ENCODE measurements at regions not wholly inside any gene's neighbourhood (a gene's known extent, or its start where the extent isn't known, plus 50 kb on each side); places are given as distances from the start of the nearest gene placed in this dataset.

DNA sequence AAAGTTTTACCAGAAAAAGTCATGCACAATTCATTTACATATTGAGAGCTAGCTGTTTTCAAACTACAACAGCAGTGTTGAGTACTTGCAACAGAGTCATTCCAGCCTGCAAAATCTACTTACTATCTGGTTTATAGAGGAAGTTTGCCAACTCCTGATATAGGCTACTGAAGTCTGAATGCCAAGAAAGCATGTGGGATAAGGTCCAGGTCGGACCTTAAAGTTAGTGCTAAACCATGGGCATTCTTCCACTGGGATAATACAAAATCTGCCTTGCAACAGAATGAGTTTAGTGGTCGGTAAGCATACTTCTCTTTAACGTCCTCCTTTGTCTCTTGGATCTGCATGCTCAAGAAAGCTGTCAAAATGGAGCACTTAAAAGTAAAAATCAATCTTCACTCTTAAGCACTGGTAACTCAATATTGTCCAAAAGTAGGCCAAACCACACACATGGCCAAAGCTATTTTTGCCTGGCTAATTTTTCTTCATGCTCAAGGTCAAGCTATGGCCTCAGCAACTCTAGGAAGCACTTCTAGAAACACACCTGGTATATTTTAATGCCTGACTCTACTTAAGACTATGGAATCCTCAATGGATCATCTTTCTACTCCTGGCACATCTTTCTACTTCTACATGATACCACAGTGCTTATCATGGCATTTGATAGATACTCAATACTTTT, 364.9 kb upstream of the KITLG start:
- H3K4me2 ChIP-seq: no peak overlapping the region
- no peaks in the 10 kb centered on the region for H3K9me3 ChIP-seq (ENCODE audit: low read depth)
- H3K27ac Mint-ChIP-seq: no peak overlapping the region
- TF ChIP-seq EZH2 (IDR thresholded peaks at IDR 0.05) (no peak), EZH2phosphoT487 (IDR thresholded peaks at IDR 0.05) (no peak), CTCF (IDR thresholded peaks at IDR 0.05) (no peak)
- peaks cover 5% of the 10 kb centered on the region for H3K27me3 Mint-ChIP-seq (ENCODE audit: insufficient read depth, low read depth)
- no peaks in the 10 kb centered on the region for H4K20me1 ChIP-seq (ENCODE audit: low read depth)
- peaks cover 11% of the 10 kb centered on the region for H3K9me3 Mint-ChIP-seq
- H3K4me1 ChIP-seq: peaks cover 24% of the 10 kb centered on the region
- no peak overlapping the region for H2AFZ ChIP-seq (replicated peaks)
- no peaks in the 10 kb centered on the region for H3F3A ChIP-seq (ENCODE audit: low read depth)
- no peak overlapping the region for H3K4me3 ChIP-seq
- no peaks in the 10 kb centered on the region for H3K27me3 ChIP-seq
- H3K36me3 Mint-ChIP-seq: no peaks in the 10 kb centered on the region
- H3K4me1 Mint-ChIP-seq: peaks cover 19% of the 10 kb centered on the region
- no peak overlapping the region for H3K27ac ChIP-seq
- no peak overlapping the region for H3K4me3 Mint-ChIP-seq
- no peak overlapping the region for H3K9ac ChIP-seq
- no peak for DNase-seq (ENCODE audit: low spot score)
- no peaks in the 10 kb centered on the region for H3K79me2 ChIP-seq (ENCODE audit: low read depth)
- no peaks in the 10 kb centered on the region for H3K36me3 ChIP-seq

DNA sequence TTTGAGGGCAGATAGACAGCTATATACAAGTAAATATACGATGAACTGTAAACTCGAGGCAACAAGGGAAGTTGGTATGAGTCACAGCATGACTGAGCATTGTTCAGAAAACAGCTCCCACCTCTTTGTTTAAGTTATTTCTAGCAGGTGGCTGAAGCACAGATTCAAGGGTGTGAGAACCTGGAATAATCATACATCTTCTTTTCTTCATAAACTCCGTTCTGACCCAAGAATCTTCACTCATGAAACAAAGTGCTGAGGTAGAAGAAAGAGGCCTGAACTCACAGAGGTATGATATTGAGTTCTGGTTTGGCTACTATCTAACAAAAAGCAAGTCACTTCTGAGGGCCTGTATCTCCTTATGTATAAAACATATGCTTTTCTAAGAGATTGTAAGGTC, 364.1 kb upstream of the KITLG start:
- Histone ChIP-seq H3K36me3 (no peaks in the 10 kb centered on the region), H3K27ac (no peak overlapping the region), H3K9ac (no peak overlapping the region), H3K4me1 (peaks cover 24% of the 10 kb centered on the region), H3K4me3 (no peak overlapping the region), H3K27me3 (no peaks in the 10 kb centered on the region), H3F3A (ENCODE audit: low read depth) (no peaks in the 10 kb centered on the region), H3K9me3 (ENCODE audit: low read depth) (no peaks in the 10 kb centered on the region), H4K20me1 (ENCODE audit: low read depth) (no peaks in the 10 kb centered on the region), H3K79me2 (ENCODE audit: low read depth) (no peaks in the 10 kb centered on the region), H3K4me2 (no peak overlapping the region), H2AFZ (replicated peaks) (no peak overlapping the region)
- TF ChIP-seq EZH2phosphoT487 (IDR thresholded peaks at IDR 0.05): no peak
- TF ChIP-seq CTCF (IDR thresholded peaks at IDR 0.05): no peak
- TF ChIP-seq EZH2 (IDR thresholded peaks at IDR 0.05): no peak
- H3K4me3 Mint-ChIP-seq: no peak overlapping the region
- DNase-seq (ENCODE audit: low spot score): no peak
- H3K36me3 Mint-ChIP-seq: no peaks in the 10 kb centered on the region
- peaks cover 1% of the 10 kb centered on the region for H3K27me3 Mint-ChIP-seq (ENCODE audit: insufficient read depth, low read depth)
- no peak overlapping the region for H3K27ac Mint-ChIP-seq
- H3K4me1 Mint-ChIP-seq: peaks cover 19% of the 10 kb centered on the region
- peaks cover 8% of the 10 kb centered on the region for H3K9me3 Mint-ChIP-seq

GRCh38 chr12:88940854-88941253, 360.6 kb upstream of the KITLG start:
- no peak for DNase-seq (ENCODE audit: low spot score)
- Mint-ChIP-seq H3K36me3 (no peaks in the 10 kb centered on the region), H3K27ac (no peak overlapping the region), H3K27me3 (ENCODE audit: insufficient read depth, low read depth) (no peaks in the 10 kb centered on the region), H3K4me1 (peaks cover 9% of the 10 kb centered on the region), H3K9me3 (peaks cover 4% of the 10 kb centered on the region), H3K4me3 (no peak overlapping the region)
- Histone ChIP-seq H3K36me3 (no peaks in the 10 kb centered on the region), H3K4me3 (no peak overlapping the region), H3F3A (ENCODE audit: low read depth) (no peaks in the 10 kb centered on the region), H4K20me1 (ENCODE audit: low read depth) (no peaks in the 10 kb centered on the region), H2AFZ (replicated peaks) (no peak overlapping the region), H3K79me2 (ENCODE audit: low read depth) (no peaks in the 10 kb centered on the region), H3K4me2 (no peak overlapping the region), H3K4me1 (peaks cover 5% of the 10 kb centered on the region), H3K27ac (no peak overlapping the region), H3K9ac (no peak overlapping the region), H3K27me3 (no peaks in the 10 kb centered on the region), H3K9me3 (ENCODE audit: low read depth) (no peaks in the 10 kb centered on the region)
- TF ChIP-seq CTCF (IDR thresholded peaks at IDR 0.05): no peak
